ENCODE measurements at regions not wholly inside any gene's neighbourhood (a gene's known extent, or its start where the extent isn't known, plus 50 kb on each side); places are given as distances from the start of the nearest gene placed in this dataset.

DNA sequence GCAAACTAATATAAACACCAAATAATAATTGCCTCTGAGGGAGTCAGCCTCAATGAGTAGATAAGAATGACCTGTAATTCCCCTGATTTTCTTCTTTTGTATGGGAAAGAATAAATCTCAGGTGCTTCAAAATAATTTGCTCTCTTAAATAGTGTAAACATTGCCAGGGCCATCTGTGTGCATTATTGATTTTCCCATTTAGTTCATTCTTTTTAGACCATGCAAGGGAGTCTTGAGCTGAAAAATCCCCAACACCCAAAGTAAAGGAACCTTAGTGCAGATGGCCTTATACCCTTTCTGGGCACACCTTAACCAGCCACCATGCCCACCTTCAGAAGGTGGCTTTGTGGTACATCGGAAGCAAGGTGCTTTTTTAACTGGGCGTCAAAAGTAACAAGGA, 267.2 kb downstream of the TMEM114 start:
- no peak for TF ChIP-seq CTCF (conservative IDR thresholded peaks at IDR 0.05; ENCODE audit: low read depth, low read length)
- no peak overlapping the region for H3K4me3 ChIP-seq (ENCODE audit: low read depth, low read length)
- DNase-seq (ENCODE audit: low read depth), result no peak

- H3K4me3 ChIP-seq (ENCODE audit: low read depth, low read length), result no peak overlapping the region
- TF ChIP-seq CTCF (conservative IDR thresholded peaks at IDR 0.05; ENCODE audit: low read depth, low read length), result no peak
- no peak for DNase-seq (ENCODE audit: low read depth)
Observed at GRCh38 chr16:8320131-8320530, 270.2 kb downstream of the TMEM114 start.

DNA sequence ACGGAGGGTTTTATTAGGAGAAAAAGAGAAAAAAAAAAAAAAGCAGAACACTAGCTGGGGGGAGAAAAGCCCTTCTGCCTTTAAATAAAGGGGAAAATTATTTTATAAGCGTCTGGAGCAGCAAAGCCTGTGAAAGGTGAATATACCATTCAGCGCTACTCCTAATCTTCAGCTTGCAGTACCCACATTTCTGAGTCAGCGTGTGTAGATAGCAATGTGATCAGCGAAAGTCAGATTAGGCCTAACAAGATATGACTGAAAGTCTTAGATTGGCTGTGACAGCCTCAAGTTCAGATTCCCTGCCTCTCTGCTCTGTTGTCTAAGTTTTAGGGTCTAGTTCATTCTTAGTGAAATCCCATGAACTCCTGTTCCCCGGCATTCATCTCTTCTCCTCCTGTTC, 279.5 kb downstream of the TMEM114 start:
- no peak overlapping the region for H3K4me3 ChIP-seq (ENCODE audit: low read depth, low read length)
- DNase-seq (ENCODE audit: low read depth), result no peak
- TF ChIP-seq CTCF (conservative IDR thresholded peaks at IDR 0.05; ENCODE audit: low read depth, low read length), result no peak

DNA sequence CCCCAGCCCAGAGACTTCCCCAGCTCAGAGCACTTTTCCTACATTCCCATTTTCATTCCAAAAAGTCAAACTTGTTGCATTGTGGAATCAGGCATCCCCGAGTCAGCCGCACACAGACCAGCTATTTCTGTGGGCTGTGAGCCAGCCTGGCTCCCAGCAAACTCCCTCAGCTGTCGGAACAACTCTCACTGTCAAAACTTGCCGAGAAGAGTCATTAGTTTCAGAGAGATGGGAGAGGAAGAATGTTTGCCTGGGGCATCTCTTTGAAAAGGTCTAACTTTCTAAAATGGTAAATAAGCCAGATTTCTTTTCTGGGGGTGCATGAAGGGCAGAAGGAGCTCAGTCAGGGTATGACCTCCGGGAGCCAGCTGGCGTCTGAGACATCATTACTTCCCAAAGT, 280.0 kb downstream of the TMEM114 start:
- no peak for DNase-seq (ENCODE audit: low read depth)
- TF ChIP-seq CTCF (conservative IDR thresholded peaks at IDR 0.05; ENCODE audit: low read depth, low read length), result no peak
- H3K4me3 ChIP-seq (ENCODE audit: low read depth, low read length), result no peak overlapping the region

DNA sequence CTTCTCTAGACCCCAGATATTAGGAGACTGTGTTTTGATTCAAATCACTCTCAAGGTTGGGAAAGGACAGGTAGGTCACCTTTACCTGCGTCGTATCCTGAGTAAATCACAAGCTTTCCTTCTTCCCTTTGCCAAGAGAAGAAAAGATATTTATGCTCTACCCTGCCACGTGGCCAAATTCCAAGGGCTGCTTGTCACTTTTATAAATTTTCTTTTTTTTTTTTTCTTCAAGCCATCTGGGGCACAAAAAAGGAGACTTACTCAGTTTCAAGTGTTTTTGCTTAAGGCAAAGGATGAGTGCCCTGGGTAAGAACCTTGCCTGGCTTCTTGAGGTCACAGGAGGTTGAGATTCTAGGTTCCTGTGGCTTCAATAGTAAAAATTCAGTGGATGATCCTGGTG, 285.1 kb downstream of the TMEM114 start:
- TF ChIP-seq CTCF (conservative IDR thresholded peaks at IDR 0.05; ENCODE audit: low read depth, low read length), result no peak
- DNase-seq (ENCODE audit: low read depth), result no peak
- H3K4me3 ChIP-seq (ENCODE audit: low read depth, low read length), result no peak overlapping the region

DNA sequence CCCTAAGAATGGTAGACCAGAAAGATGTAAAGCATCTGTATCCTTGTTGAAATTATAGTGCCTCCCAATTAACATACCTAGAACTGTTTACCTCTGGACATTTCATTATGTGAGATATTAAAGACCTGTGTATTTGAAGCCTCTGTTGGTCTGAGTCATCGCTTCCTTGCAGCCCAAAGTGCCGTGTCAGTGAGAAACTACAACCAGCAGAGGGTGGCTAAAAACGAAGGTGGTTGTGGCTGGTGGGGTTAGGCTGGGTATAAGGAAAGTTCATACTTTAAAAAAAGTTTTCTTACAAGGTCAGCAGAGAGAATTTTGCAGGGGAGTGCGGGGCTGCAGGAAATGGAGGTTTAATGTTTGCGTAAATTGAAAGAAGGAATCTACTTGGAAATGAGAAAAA, 290.7 kb downstream of the TMEM114 start:
- no peak overlapping the region for H3K4me3 ChIP-seq (ENCODE audit: low read depth, low read length)
- no peak for TF ChIP-seq CTCF (conservative IDR thresholded peaks at IDR 0.05; ENCODE audit: low read depth, low read length)
- no peak for DNase-seq (ENCODE audit: low read depth)

DNA sequence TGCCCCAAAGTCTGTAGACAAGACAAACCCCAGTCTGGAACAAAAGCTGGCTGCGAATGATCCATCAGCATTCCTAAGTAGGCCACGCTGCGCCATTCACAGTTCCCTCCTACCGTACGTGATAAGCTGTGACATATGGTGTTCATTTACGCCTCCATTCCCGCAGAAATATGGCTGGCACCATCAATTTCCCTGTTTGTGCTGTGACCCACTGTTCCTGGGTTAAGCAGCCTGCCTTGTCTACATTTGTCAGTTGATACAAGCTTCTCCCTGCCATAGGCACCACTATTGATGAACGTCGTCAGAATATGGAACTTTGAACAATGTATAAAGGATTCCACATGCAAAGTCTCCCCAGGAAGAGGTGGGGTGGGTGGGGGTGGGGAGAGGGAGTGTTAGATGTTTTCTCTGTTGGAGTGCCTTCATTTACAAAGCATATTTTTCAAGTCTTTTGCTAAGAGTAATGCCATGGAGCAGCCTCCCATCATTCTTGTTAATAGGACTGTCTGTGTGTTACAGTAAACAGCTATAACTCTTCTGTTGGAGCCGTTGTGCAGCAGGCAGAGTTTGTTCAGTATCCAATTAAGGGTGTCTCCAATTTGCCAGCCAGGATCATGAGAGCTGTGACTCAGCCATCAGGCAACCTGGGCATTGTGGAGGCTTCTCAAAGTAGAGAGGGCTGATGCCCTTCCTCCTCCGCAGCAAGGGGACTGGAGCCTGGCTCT, 294.6 kb downstream of the TMEM114 start:
- no peak overlapping the region for H3K4me3 ChIP-seq (ENCODE audit: low read depth, low read length)
- no peak for DNase-seq (ENCODE audit: low read depth)
- no peak for TF ChIP-seq CTCF (conservative IDR thresholded peaks at IDR 0.05; ENCODE audit: low read depth, low read length)

Measured in epithelial cell of proximal tubule (primary cell).